ENCODE measurements at regions not wholly inside any gene's neighbourhood (a gene's known extent, or its start where the extent isn't known, plus 50 kb on each side); places are given as distances from the start of the nearest gene placed in this dataset.
A peak's percentile ranks its signal among the peaks of the same experiment; 100 is the strongest.

- no peak for DNase-seq
Observed at GRCh38 chrX:79645749-79646148, 278.6 kb upstream of the ITM2A start.

DNA sequence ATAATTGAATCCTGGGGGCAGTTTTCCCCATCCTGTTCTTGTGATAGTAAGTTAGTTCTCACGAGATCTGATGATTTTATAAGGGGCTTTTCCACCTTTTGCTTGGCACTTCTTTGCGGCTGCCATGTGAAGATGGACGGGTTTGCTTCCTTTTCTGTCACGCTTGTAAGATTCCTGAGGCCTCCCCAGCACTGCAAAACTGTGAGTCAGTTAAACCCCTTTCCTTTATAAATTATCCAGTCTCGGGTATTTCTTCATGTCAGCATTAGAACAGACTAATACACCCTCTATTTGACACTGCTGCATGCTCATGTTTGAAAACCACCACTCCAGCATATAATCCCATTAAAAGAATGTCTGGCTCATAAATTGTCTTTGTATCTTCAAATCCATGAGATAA lies 264.4 kb upstream of the ITM2A start:
- DNase-seq, result no peak

DNA sequence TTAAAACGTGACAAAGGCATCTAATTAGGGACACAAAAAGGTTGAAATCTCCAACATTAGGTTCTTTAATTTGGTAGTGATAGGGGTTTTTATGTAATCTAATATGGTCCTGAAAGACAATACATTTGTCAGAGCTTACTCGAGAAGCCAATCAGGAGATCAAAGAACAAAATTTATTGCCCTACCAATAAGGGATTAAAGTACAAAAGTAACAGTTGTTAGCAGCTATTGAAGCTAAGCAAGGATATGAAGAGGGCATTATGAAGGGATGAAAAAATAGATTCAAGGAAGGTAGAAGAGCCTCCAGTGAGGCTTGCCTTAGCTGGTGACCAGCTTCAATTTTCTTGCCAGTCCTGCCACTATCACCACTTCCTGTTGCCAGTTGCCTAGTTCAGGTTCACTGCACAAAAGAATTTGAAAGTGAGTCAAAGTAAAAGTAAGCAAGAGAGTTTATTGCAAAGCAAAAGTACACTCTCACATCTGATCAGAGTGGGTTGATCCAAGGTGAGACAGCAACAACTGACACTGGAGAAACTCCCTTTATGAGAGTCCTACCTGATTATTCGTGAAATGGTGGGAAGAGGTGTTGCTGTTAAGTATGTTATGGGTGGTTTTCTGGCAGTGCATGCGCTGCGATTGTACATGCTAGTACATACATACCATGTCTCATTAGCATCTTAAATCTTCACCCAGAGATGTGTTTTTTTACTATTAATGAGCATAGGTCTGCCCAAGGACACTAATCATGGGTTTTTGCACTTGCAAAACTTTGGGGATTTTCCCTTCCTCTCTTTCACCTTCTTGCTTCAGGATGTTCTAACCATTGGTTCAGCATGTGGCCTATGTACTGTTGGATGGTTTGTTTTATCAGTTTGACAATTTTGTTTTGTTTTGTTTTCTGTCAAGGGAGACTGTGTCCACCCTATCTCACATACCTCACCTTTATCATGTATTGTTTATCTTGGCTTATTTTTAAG lies 263.2 kb upstream of the ITM2A start:
- DNase-seq, result peak; percentile 22

DNA sequence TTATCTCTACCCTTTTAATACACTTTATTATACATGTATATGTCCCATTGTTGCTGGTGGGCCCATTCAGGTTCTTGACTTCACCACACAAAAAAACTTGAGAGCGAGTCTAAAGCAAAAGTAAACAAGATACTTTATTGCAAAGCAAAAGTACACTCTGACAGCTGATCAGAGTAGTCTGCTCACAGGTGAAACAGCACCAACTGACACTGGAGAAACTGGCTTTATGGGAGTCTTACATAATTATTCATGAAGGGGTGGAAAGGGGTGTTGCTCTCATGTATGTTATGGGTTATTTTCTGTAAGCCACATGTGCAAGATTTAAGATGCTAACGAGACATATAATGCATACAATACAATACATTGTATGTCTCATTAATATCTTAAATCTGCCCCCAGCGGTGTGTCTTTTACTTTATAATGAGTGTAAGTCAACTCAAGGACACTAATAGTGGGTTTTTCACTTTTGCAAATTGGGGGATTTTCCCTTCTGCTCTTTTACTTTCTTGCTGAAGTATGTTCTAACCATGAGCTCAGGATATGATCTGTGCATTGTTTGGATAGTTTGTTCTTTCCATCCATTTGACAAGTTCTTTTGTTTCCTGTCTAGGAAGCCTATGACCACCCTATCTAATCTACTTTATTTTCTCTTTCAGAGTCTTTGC lies 256.1 kb upstream of the ITM2A start:
- DNase-seq, result no peak

- DNase-seq, result no peak
Observed at GRCh38 chrX:79618280-79618679, 251.1 kb upstream of the ITM2A start.

GRCh38 chrX:79604364-79604763 lies 237.2 kb upstream of the ITM2A start:
- DNase-seq, result no peak

- no peak for DNase-seq
Observed at GRCh38 chrX:79601341-79602131, 234.4 kb upstream of the ITM2A start.

DNA sequence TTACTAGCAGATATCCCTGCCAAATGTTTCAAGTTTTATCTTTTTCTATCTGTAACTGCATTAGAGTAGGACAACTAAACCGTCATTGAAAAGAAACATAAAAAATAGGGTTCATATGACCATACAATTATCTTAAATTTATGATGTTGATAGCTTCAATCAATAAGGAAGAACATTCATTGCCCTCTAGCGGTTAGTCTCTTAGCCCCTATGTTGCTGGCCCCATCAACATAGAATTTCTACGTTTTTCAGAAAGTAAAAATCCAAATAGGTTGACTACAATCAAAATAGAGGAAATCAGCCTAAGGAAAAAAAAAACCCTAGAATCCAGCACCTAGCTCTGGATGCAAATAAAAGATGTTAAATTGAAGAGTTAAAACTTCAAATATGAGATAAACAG lies 225.1 kb upstream of the ITM2A start:
- no peak for DNase-seq

DNA sequence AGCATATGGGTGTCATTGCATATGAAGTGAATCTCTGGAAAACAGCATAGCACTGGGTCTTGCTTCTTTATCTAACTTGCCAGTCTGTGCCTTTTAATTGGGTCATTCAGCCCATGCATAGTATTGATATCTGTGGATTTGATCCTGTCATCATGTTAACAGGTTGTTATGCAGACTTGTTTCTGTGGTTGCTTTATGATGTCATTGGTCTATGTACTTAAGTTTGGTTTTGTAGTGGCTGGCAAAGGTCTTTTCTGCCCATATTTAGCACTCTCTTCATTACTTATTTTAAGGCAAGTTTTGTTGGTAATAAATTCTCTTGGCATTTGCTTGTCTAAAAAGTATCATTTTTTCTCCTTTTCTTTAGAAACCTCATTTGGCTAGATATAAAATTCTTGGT lies 221.1 kb upstream of the ITM2A start:
- DNase-seq, result no peak

GRCh38 chrX:79573760-79574159 lies 206.6 kb upstream of the ITM2A start:
- DNase-seq, result no peak

DNA sequence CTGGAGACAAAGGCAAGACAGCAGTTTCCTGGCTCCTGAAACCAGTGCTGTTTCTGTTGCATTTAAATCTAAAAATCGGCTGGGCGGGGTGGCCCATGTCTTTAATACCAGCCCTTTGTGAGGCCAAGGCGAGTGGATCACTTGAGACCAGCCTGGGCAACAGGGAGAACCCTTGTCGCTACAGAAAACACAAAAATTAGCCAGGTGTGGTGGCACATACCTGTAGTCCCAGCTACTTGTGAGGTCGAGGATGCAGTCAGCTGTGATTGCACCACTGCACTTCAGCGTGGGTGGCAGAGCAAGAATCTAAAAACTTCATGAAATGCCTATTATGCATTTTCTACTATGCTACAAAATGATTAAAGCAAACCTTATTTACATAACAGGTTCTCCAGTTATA lies 205.4 kb upstream of the ITM2A start:
- no peak for DNase-seq

DNA sequence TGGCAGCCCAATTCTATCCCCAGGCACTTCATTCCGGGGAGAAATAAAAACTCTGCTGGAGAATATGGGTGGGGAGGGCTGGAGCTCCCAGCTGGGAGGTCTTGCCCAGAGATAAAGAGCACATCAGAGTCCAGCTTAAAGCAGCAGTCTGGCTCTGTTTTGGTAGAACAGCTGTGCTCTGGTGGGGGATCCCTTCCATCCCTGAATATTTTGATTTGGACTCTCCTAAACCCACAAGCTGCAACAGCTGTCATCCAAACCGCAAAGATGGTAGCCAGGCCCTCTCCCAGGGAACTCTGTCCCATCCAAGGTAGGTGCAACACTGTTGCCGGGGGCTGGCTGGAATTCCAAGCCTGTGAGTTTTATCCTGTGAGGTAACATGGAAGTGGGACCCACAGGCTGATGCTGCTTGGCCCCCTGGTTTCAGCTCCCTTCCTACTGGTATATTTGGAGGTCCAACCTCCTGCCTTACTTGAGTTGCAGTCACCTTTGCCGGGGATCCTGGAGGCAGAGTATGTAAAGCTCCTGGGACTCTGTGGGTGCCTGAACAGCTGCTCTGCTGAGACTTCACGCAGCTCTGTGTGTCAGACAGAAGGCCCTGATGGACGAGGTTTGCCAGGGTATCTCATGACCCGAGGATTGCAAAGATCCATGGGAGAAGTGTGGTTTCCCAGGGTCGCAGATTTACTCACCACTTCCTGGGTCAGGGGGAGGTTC lies 203.5 kb upstream of the ITM2A start:
- DNase-seq, result no peak

DNA sequence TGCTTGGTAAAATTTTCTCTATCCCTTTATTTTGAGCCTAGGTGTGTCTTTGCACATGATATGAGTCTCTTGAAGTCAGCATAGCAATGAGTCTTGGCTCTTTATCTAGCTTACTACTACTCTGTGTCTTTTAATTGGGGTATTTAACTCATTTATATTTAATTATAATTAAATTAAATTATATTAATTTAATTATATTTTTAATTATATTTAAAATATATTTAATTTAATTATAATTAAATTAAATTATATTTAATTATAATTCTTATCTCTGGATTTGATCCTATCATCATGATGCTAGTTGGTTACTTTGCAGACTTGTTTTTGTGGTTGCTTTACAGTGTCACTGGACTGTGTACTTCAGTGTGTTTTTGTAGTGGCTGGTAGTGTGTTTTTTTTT lies 201.2 kb upstream of the ITM2A start:
- no peak for DNase-seq

DNA sequence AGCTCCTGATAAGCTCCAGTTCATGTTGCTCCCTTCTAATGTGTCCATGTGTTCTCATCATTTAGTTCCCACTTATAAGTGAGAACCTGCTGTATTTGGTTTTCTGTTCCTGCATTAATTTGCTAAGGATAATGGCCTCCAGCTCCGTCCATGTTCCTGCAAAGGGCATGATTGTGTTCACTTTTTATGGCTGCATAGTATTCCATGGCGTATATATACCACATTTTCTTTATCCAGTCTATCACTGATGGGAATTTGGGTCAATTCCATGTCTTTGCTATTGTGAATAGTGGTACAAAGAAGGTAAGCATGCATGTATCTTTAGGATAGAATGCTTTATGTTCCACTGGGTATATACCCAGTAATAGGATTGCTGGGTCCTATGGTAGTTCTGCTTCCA lies 197.2 kb upstream of the ITM2A start:
- DNase-seq, result no peak

GRCh38 chrX:79559290-79559689 lies 192.2 kb upstream of the ITM2A start:
- no peak for DNase-seq

GRCh38 chrX:79557212-79557611 lies 190.1 kb upstream of the ITM2A start:
- DNase-seq, result no peak

- no peak for DNase-seq
Observed at GRCh38 chrX:79556800-79557199, 189.7 kb upstream of the ITM2A start.

GRCh38 chrX:79530310-79531108 lies 163.4 kb upstream of the ITM2A start:
- DNase-seq, result no peak

DNA sequence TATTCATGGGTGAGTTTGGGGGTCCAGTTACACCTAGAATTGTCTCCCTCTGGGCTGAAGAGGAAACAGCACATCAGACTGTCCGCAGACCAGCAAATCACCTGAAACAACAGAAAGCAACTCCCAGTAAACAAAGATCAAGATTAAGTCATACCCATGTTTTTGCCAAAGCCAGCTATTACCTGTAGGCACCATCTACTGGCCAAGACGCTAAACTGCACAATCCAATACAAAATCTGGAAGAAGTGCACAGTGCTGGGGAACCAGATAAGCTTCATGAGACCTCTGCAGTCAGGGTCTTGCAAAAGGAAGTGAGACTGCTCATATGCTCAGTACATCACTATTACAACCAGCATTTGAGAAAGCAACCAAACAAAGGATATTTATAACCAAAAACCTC lies 157.5 kb upstream of the ITM2A start:
- DNase-seq, result no peak

- no peak for DNase-seq
Observed at GRCh38 chrX:79515529-79515928, 148.4 kb upstream of the ITM2A start.

DNA sequence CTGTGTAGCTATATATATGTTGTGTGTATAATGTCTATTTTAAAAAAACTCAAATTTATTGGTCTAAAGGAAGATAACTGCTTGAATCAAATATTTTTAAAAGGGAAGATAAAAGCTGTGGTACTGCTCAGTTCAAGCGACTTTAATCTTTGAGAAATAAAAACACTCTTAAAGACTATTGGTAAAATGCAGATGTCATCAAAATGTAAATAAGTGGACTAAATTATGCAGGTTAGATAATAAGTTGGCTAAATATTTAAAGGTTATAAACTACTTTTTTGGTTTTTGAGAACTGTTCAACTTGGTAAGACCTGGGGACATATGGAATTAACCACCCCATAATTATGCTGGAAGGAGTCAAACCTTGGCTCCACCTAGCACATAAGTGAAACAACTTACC lies 144.7 kb upstream of the ITM2A start:
- DNase-seq, result no peak

- no peak for DNase-seq
Observed at GRCh38 chrX:79506001-79506400, 138.9 kb upstream of the ITM2A start.

Measured in kidney glomerular epithelial cell (primary cell).